GM21576 (cell line): ENCODE measurements at regions not wholly inside any gene's neighbourhood (a gene's known extent, or its start where the extent isn't known, plus 50 kb on each side); places are given as distances from the start of the nearest gene placed in this dataset.
A peak's percentile ranks its signal among the peaks of the same experiment; 100 is the strongest.

Experiments used
- ATAC-seq: cut with Tn5 transposase; IDR thresholded peaks from one replicate; pipeline ENCODE4 v1.9.1; 2021; ENCODE audit warnings: mild to moderate bottlenecking, moderate library complexity; ENCODE audit not compliant: unreplicated experiment

GRCh38 chrX:38856670-38857265 is 55.5 kb downstream of the MID1IP1 start:
- no peak for ATAC-seq

GRCh38 chrX:38857736-38858523 is 56.7 kb downstream of the MID1IP1 start:
- no peak for ATAC-seq

- no peak for ATAC-seq
Observed at GRCh38 chrX:38859602-38860001, 58.3 kb downstream of the MID1IP1 start.

GRCh38 chrX:38860106-38861013 is 59.1 kb downstream of the MID1IP1 start:
- no peak for ATAC-seq

- ATAC-seq, result no peak
Observed at GRCh38 chrX:38861489-38861888, 60.2 kb downstream of the MID1IP1 start.

GRCh38 chrX:38862100-38862499 is 60.8 kb downstream of the MID1IP1 start:
- no peak for ATAC-seq

GRCh38 chrX:38864165-38864564 is 62.9 kb downstream of the MID1IP1 start:
- no peak for ATAC-seq

- ATAC-seq, result no peak
Observed at GRCh38 chrX:38868321-38868720, 67.1 kb downstream of the MID1IP1 start.

- ATAC-seq, result no peak
Observed at GRCh38 chrX:38868941-38869401, 67.7 kb downstream of the MID1IP1 start.

GRCh38 chrX:38870361-38870895 is 69.2 kb downstream of the MID1IP1 start:
- ATAC-seq, result no peak

GRCh38 chrX:38871129-38872029 is 70.1 kb downstream of the MID1IP1 start:
- ATAC-seq, result no peak

GRCh38 chrX:38877366-38877765 is 76.1 kb downstream of the MID1IP1 start:
- ATAC-seq, result no peak

- no peak for ATAC-seq
Observed at GRCh38 chrX:38878641-38879340, 77.5 kb downstream of the MID1IP1 start.

GRCh38 chrX:38879631-38880220 is 78.5 kb downstream of the MID1IP1 start:
- peak; percentile 61 for ATAC-seq

- no peak for ATAC-seq
Observed at GRCh38 chrX:38880296-38880854, 79.1 kb downstream of the MID1IP1 start.

GRCh38 chrX:38881066-38881465 is 79.8 kb downstream of the MID1IP1 start:
- ATAC-seq, result no peak

- no peak for ATAC-seq
Observed at GRCh38 chrX:38881727-38882126, 80.5 kb downstream of the MID1IP1 start.

- ATAC-seq, result no peak
Observed at GRCh38 chrX:38882894-38883626, 81.8 kb downstream of the MID1IP1 start.
